AG04449 (cell line): ENCODE measurements at regions not wholly inside any gene's neighbourhood (a gene's known extent, or its start where the extent isn't known, plus 50 kb on each side); places are given as distances from the start of the nearest gene placed in this dataset.
"Not testable (repeated sequence)": the region's sequence is repeated elsewhere in the genome, so short reads cannot be mapped to it uniquely, and the experiment has no call there.

Experiments used
- CTCF ChIA-PET: fragments of 350-600 bp; formaldehyde crosslinking; extraction: SDS; loops from one replicate; lab custom pipeline; 2021; ENCODE audit warnings: antibody characterized with exemption; lab: Yijun Ruan, JAX
- POLR2A ChIA-PET: fragments of 400-600, 350-600 bp; formaldehyde crosslinking; extraction: SDS; loops from one replicate; lab custom pipeline; 2020; ENCODE audit warnings: antibody characterized with exemption, inconsistent platforms; lab: Yijun Ruan, JAX
- DNase-seq: peaks from one replicate; pipeline ENCODE4 v3.0.0-alpha.2; 2010; ENCODE audit warnings: low read depth, low spot score
- H3K4me3 ChIP-seq: 2 replicates; pipeline ENCODE4 v1.5.1; 2011; ENCODE audit warnings: low read depth, mild to moderate bottlenecking, control low read depth, low read length
- CTCF ChIP-seq: IDR thresholded peaks from one replicate; pipeline ENCODE4 v1.5.1; 2011; ENCODE audit warnings: mild to moderate bottlenecking, moderate library complexity, low read length, control low read depth, inconsistent platforms; ENCODE audit not compliant: insufficient read depth; ENCODE audit errors: missing control alignments

- H3K4me3 ChIP-seq, result no peak overlapping the region
- no peak for DNase-seq
- TF ChIP-seq CTCF, result no peak
- ChIA-PET CTCF (interaction anchor here (0.9 to 1.4 kb wide), 2 partner anchors 25 to 40 kb away, joined by 4 read pairs; no protein-coding TSS in a partner anchor), POLR2A (no interaction called here)
These were observed 69.2 kb upstream of the ARL15 start for GRCh38 chr5:54379590-54379989.

- POLR2A ChIA-PET, result no interaction called here
- no peak for DNase-seq
- CTCF ChIA-PET, result interaction anchor here (0.8 to 1.4 kb wide), 2 partner anchors 26 to 41 kb away, joined by 3 to 4 read pairs; no protein-coding TSS in a partner anchor
- no peak overlapping the region for H3K4me3 ChIP-seq
- TF ChIP-seq CTCF, result no peak
These were observed 68.3 kb upstream of the ARL15 start for GRCh38 chr5:54378707-54379106.

GRCh38 chr5:54377339-54377738 is 67.0 kb upstream of the ARL15 start:
- DNase-seq, POLR2A ChIA-PET, CTCF ChIA-PET, H3K4me3 ChIP-seq: not testable (repeated sequence)

GRCh38 chr5:54370982-54371381 is 60.6 kb upstream of the ARL15 start:
- CTCF ChIA-PET, result no interaction called here

GRCh38 chr5:54367844-54368243 is 57.5 kb upstream of the ARL15 start:
- H3K4me3 ChIP-seq, result no peak overlapping the region
- CTCF ChIA-PET, result interaction anchor here (0.7 kb wide), 1 partner anchor 18 kb away, joined by 3 read pairs; no protein-coding TSS in a partner anchor
- no peak for DNase-seq
- POLR2A ChIA-PET, result interaction anchor here (0.7 kb wide), 1 partner anchor 57 kb away, joined by 3 read pairs; no protein-coding TSS in a partner anchor
- no peak for TF ChIP-seq CTCF

More at GRCh38 chr5:54370982-54371381, 60.6 kb upstream of the ARL15 start:
- no peak for TF ChIP-seq CTCF
- no peak for DNase-seq
- POLR2A ChIA-PET, result interaction anchor here (0.8 kb wide), 1 partner anchor 60 kb away, joined by 3 read pairs; the partner anchor contains the start of gene ARL15
- no peak overlapping the region for H3K4me3 ChIP-seq

- no peak overlapping the region for H3K4me3 ChIP-seq
- CTCF ChIA-PET, result interaction anchor here (1.0 kb wide), 1 partner anchor 52 kb away, joined by 4 read pairs; no protein-coding TSS in a partner anchor
- DNase-seq, result no peak
- POLR2A ChIA-PET, result no interaction called here
- TF ChIP-seq CTCF, result no peak
These were observed 56.3 kb upstream of the ARL15 start for GRCh38 chr5:54366707-54367106.

- CTCF ChIA-PET, result no interaction called here
- TF ChIP-seq CTCF, result no peak
- no peak for DNase-seq
- H3K4me3 ChIP-seq, result no peak overlapping the region
- POLR2A ChIA-PET, result interaction anchor here (0.9 kb wide), 1 partner anchor 33 kb away, joined by 4 read pairs; no protein-coding TSS in a partner anchor
These were observed 53.3 kb upstream of the ARL15 start for GRCh38 chr5:54363669-54364068.
